ENCODE measurements at regions not wholly inside any gene's neighbourhood (a gene's known extent, or its start where the extent isn't known, plus 50 kb on each side); places are given as distances from the start of the nearest gene placed in this dataset.

DNA sequence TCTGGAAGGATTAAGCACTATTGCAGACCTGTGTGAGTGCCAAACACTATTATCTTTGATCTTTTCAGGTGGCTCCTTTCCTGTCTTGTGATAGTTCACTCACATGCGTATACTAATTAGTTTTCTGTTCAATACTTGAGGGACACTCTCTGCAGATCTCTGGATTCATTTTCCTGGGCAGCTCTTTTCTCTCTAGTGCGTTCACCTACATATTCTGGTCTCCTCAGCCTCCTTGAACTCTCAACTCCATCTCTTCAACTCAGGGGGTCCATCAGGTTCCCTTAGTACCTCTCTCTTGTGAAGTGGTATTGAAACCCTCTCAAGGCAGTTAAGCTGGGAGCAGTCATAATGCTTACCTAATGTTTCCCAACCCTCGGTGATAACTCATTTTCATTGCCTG, 1218.1 kb upstream of the MAP3K7 start:
- TF ChIP-seq, protein P1, sequence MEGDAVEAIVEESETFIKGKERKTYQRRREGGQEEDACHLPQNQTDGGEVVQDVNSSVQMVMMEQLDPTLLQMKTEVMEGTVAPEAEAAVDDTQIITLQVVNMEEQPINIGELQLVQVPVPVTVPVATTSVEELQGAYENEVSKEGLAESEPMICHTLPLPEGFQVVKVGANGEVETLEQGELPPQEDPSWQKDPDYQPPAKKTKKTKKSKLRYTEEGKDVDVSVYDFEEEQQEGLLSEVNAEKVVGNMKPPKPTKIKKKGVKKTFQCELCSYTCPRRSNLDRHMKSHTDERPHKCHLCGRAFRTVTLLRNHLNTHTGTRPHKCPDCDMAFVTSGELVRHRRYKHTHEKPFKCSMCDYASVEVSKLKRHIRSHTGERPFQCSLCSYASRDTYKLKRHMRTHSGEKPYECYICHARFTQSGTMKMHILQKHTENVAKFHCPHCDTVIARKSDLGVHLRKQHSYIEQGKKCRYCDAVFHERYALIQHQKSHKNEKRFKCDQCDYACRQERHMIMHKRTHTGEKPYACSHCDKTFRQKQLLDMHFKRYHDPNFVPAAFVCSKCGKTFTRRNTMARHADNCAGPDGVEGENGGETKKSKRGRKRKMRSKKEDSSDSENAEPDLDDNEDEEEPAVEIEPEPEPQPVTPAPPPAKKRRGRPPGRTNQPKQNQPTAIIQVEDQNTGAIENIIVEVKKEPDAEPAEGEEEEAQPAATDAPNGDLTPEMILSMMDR (conservative IDR thresholded peaks at IDR 0.05), result no peak
- no peak for TF ChIP-seq EZH2 (IDR thresholded peaks at IDR 0.05; ENCODE audit: low read depth)
